NCI-H1092 (cell line): ENCODE measurements at regions not wholly inside any gene's neighbourhood (a gene's known extent, or its start where the extent isn't known, plus 50 kb on each side); places are given as distances from the start of the nearest gene placed in this dataset.

Source experiments
- DNase-seq: peaks from one replicate; lab custom pipeline; 2025; lab: John Stamatoyannopoulos, UW

GRCh38 chr12:59839514-59839913 lies 243.7 kb downstream of the SLC16A7 start:
- no peak for DNase-seq

GRCh38 chr12:59843260-59843843 lies 247.5 kb downstream of the SLC16A7 start:
- DNase-seq = no peak

- DNase-seq = no peak
Measured at GRCh38 chr12:59844750-59845149, 248.9 kb downstream of the SLC16A7 start.

- DNase-seq = no peak
Measured at GRCh38 chr12:59845293-59845692, 249.5 kb downstream of the SLC16A7 start.

GRCh38 chr12:59847127-59847526 lies 251.3 kb downstream of the SLC16A7 start:
- no peak for DNase-seq

- DNase-seq = no peak
Measured at GRCh38 chr12:59850268-59850667, 254.4 kb downstream of the SLC16A7 start.

GRCh38 chr12:59858508-59859170 lies 262.8 kb downstream of the SLC16A7 start:
- no peak for DNase-seq

GRCh38 chr12:59859171-59859510 lies 263.3 kb downstream of the SLC16A7 start:
- no peak for DNase-seq

GRCh38 chr12:59861635-59862034 lies 265.8 kb downstream of the SLC16A7 start:
- no peak for DNase-seq

GRCh38 chr12:59867055-59867454 lies 271.2 kb downstream of the SLC16A7 start:
- no peak for DNase-seq

GRCh38 chr12:59867689-59868088 lies 271.9 kb downstream of the SLC16A7 start:
- no peak for DNase-seq

GRCh38 chr12:59871779-59872178 lies 275.9 kb downstream of the SLC16A7 start:
- DNase-seq = no peak

- no peak for DNase-seq
Measured at GRCh38 chr12:59873136-59873535, 277.3 kb downstream of the SLC16A7 start.

GRCh38 chr12:59874781-59875180 lies 279.0 kb downstream of the SLC16A7 start:
- DNase-seq = no peak

- DNase-seq = no peak
Measured at GRCh38 chr12:59886131-59886733, 290.4 kb downstream of the SLC16A7 start.

- DNase-seq = no peak
Measured at GRCh38 chr12:59887178-59887577, 291.3 kb downstream of the SLC16A7 start.

GRCh38 chr12:59890896-59891579 lies 295.2 kb downstream of the SLC16A7 start:
- no peak for DNase-seq

- DNase-seq = no peak
Measured at GRCh38 chr12:59895166-59895775, 299.4 kb downstream of the SLC16A7 start.

GRCh38 chr12:59904874-59905521 lies 309.2 kb downstream of the SLC16A7 start:
- DNase-seq = no peak

- DNase-seq = no peak
Measured at GRCh38 chr12:59911516-59911915, 315.7 kb downstream of the SLC16A7 start.

GRCh38 chr12:59916988-59917387 lies 321.2 kb downstream of the SLC16A7 start:
- DNase-seq = no peak

- no peak for DNase-seq
Measured at GRCh38 chr12:59927032-59927431, 331.2 kb downstream of the SLC16A7 start.
